Endothelial cell (in vitro differentiated cells): ENCODE measurements at regions not wholly inside any gene's neighbourhood (a gene's known extent, or its start where the extent isn't known, plus 50 kb on each side); places are given as distances from the start of the nearest gene placed in this dataset.

Source experiments
- DNase-seq: peaks from one replicate; pipeline ENCODE4 v3.0.0; 2021; ENCODE audit warnings: low spot score
- H3K27ac Mint-ChIP-seq: one replicate; pipeline ENCODE4 v1.8.0; 2021; ENCODE audit warnings: mixed read lengths, inconsistent platforms; ENCODE audit not compliant: unreplicated experiment
- H3K27me3 Mint-ChIP-seq: one replicate; pipeline ENCODE4 v1.8.0; 2021; ENCODE audit warnings: mild to moderate bottlenecking, moderate library complexity, mixed read lengths, inconsistent platforms; ENCODE audit not compliant: unreplicated experiment
- H3K36me3 Mint-ChIP-seq: one replicate; pipeline ENCODE4 v1.8.0; 2021; ENCODE audit warnings: mild to moderate bottlenecking, low read depth, mixed read lengths, inconsistent platforms; ENCODE audit not compliant: unreplicated experiment
- H3K4me1 Mint-ChIP-seq: one replicate; pipeline ENCODE4 v1.8.0; 2021; ENCODE audit warnings: mild to moderate bottlenecking, mixed read lengths, inconsistent platforms; ENCODE audit not compliant: unreplicated experiment
- H3K4me3 Mint-ChIP-seq: one replicate; pipeline ENCODE4 v1.8.0; 2021; ENCODE audit warnings: mild to moderate bottlenecking, mixed read lengths, inconsistent platforms; ENCODE audit not compliant: unreplicated experiment
- H3K9me3 Mint-ChIP-seq: one replicate; pipeline ENCODE4 v1.8.0; 2021; ENCODE audit warnings: mixed read lengths, inconsistent platforms; ENCODE audit not compliant: unreplicated experiment
- TF ChIP-seq, protein P1 (sequence below): fragments of 200-600 bp; sonication (generic); IDR thresholded peaks from one replicate; pipeline ENCODE4 v1.5.0; 2021; ENCODE audit warnings: antibody characterized with exemption; ENCODE audit not compliant: unreplicated experiment

DNA sequence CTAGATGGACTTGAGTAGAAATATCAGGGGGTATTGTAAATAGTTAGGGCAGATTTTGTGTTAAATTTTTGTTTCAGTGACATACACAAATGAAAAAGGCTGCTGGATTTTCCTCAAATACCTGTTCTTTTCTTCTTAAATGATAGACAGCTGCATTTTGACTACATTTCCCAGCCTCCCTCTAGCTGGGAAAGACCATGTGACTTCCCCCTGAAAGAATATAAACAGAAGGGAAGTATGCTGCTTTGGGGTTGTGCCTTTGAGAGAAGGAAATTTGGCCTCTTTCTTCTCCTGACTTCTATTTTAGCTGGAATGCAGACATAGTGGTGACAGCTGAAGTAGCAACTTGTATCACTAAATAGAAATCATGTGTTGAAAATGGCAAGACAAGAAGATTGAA, 476.1 kb upstream of the SYT1 start:
- H3K4me1 Mint-ChIP-seq = no peaks in the 10 kb centered on the region
- no peak for DNase-seq
- H3K36me3 Mint-ChIP-seq = no peaks in the 10 kb centered on the region
- no peak overlapping the region for H3K27ac Mint-ChIP-seq
- TF ChIP-seq, protein P1, sequence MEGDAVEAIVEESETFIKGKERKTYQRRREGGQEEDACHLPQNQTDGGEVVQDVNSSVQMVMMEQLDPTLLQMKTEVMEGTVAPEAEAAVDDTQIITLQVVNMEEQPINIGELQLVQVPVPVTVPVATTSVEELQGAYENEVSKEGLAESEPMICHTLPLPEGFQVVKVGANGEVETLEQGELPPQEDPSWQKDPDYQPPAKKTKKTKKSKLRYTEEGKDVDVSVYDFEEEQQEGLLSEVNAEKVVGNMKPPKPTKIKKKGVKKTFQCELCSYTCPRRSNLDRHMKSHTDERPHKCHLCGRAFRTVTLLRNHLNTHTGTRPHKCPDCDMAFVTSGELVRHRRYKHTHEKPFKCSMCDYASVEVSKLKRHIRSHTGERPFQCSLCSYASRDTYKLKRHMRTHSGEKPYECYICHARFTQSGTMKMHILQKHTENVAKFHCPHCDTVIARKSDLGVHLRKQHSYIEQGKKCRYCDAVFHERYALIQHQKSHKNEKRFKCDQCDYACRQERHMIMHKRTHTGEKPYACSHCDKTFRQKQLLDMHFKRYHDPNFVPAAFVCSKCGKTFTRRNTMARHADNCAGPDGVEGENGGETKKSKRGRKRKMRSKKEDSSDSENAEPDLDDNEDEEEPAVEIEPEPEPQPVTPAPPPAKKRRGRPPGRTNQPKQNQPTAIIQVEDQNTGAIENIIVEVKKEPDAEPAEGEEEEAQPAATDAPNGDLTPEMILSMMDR = no peak
- H3K4me3 Mint-ChIP-seq = no peak overlapping the region
- H3K27me3 Mint-ChIP-seq = peaks cover 2% of the 10 kb centered on the region
- no peaks in the 10 kb centered on the region for H3K9me3 Mint-ChIP-seq

DNA sequence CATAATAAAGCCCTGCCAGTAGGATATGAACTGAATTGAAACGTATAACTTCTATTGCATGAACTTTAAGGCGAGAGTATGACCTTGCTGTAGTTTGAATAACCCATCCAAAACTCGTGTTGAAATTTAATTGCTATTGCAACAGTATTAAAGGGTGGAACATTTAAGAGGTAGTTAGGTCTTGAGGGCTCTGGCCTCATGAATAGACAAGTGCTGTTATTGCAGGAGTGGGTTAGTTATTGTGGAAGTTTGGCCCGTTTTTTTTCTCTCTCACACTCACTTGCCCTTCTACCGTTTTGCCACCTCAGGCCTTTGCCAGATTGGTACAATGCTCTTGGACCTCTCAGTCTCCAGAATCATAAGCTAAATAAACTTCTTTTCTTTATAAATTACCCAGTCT, 473.7 kb upstream of the SYT1 start:
- TF ChIP-seq, protein P1 = no peak
- DNase-seq = no peak
- Mint-ChIP-seq H3K27me3 (peaks cover 2% of the 10 kb centered on the region), H3K27ac (no peak overlapping the region), H3K9me3 (no peaks in the 10 kb centered on the region), H3K4me3 (no peak overlapping the region), H3K4me1 (no peaks in the 10 kb centered on the region), H3K36me3 (no peaks in the 10 kb centered on the region)

GRCh38 chr12:78392918-78393317, 471.7 kb upstream of the SYT1 start:
- Mint-ChIP-seq H3K27ac (no peak overlapping the region), H3K36me3 (no peaks in the 10 kb centered on the region)

GRCh38 chr12:78395961-78396360, 468.6 kb upstream of the SYT1 start:
- Mint-ChIP-seq H3K4me3 (no peak overlapping the region), H3K27ac (no peak overlapping the region), H3K9me3 (no peaks in the 10 kb centered on the region), H3K27me3 (peaks cover 2% of the 10 kb centered on the region), H3K4me1 (no peaks in the 10 kb centered on the region), H3K36me3 (no peaks in the 10 kb centered on the region)
- DNase-seq = no peak
- TF ChIP-seq, protein P1 = no peak

More at GRCh38 chr12:78392918-78393317, 471.7 kb upstream of the SYT1 start:
- no peak for DNase-seq
- TF ChIP-seq, protein P1 = no peak
- Mint-ChIP-seq H3K4me1 (no peaks in the 10 kb centered on the region), H3K27me3 (peaks cover 2% of the 10 kb centered on the region), H3K4me3 (no peak overlapping the region), H3K9me3 (no peaks in the 10 kb centered on the region)

DNA sequence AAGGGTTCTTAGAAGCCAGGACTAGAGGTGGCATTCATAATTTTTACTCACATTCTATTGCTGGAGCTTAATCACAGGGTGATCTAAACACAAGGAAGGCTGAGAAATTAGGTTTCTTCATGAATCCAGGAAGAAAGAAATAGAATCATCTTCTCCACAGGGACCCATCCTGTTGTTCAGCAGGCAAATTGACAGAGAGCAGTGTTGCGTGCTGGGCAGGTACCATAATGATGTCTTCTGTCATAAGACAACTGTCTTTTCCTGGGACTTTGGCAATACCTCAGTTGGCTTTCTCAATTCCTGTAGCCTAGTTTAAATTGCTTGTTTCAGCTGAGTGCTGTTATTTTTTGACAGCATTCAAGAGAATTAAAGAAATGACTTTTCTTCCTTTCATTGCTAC, 468.0 kb upstream of the SYT1 start:
- Mint-ChIP-seq H3K27me3 (peaks cover 2% of the 10 kb centered on the region), H3K4me1 (no peaks in the 10 kb centered on the region), H3K4me3 (no peak overlapping the region), H3K36me3 (no peaks in the 10 kb centered on the region), H3K9me3 (no peaks in the 10 kb centered on the region), H3K27ac (no peak overlapping the region)
- no peak for DNase-seq
- TF ChIP-seq, protein P1 = no peak
